Keratinocyte (primary cell): ENCODE measurements at regions not wholly inside any gene's neighbourhood (a gene's known extent, or its start where the extent isn't known, plus 50 kb on each side); places are given as distances from the start of the nearest gene placed in this dataset.

Experiments used
- EZH2 ChIP-seq: IDR thresholded peaks from one replicate; pipeline ENCODE4 v1.6.1; 2012; ENCODE audit warnings: inconsistent platforms, mild to moderate bottlenecking, low read length, moderate library complexity
- TF ChIP-seq, protein P1 (sequence below), 3 experiments: IDR thresholded peaks in 1 of 3; conservative IDR thresholded peaks in 1 of 3; optimal IDR thresholded peaks in 1 of 3; 2 replicates in 2 of 3; 3 replicates in 1 of 3; pipeline versions ENCODE3 to v1.5.1; 2011; ENCODE audit warnings: low read length in 3 of 3, mild to moderate bottlenecking in 3 of 3, moderate library complexity in 2 of 3, control low read depth in 1 of 3, inconsistent platforms in 1 of 3; ENCODE audit not compliant: insufficient read depth in 2 of 3; ENCODE audit errors: extremely low read depth in 1 of 3

DNA sequence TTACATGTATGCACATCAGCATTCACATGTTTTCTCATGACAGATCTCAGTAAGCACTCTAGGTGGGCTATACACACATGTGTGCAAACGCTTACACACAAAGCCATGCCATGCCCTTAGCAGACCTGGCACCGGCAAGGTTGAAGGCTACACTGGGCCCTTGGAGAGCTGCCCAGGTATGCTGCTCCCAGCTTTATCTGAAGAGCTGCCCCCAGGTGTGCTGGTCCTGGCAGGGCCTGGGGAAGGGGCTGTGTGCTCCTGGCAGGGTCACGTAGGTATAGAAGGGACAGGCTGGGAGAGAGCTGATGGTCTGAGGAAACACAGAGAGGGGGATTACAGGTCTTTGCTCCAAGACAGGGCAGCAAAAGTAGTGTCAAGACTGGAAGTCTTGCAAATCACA, 146.7 kb upstream of the VANGL1 start:
- TF ChIP-seq, protein P1, sequence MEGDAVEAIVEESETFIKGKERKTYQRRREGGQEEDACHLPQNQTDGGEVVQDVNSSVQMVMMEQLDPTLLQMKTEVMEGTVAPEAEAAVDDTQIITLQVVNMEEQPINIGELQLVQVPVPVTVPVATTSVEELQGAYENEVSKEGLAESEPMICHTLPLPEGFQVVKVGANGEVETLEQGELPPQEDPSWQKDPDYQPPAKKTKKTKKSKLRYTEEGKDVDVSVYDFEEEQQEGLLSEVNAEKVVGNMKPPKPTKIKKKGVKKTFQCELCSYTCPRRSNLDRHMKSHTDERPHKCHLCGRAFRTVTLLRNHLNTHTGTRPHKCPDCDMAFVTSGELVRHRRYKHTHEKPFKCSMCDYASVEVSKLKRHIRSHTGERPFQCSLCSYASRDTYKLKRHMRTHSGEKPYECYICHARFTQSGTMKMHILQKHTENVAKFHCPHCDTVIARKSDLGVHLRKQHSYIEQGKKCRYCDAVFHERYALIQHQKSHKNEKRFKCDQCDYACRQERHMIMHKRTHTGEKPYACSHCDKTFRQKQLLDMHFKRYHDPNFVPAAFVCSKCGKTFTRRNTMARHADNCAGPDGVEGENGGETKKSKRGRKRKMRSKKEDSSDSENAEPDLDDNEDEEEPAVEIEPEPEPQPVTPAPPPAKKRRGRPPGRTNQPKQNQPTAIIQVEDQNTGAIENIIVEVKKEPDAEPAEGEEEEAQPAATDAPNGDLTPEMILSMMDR (optimal IDR thresholded peaks at IDR 0.05 in 1 of 3, IDR thresholded peaks at IDR 0.05 in 1 of 3, conservative IDR thresholded peaks at IDR 0.05 in 1 of 3; ENCODE audit: extremely low read depth in 1 of 3, insufficient read depth in 2 of 3, low read length in 3 of 3): no peak
- TF ChIP-seq EZH2: no peak
